ENCODE measurements at regions not wholly inside any gene's neighbourhood (a gene's known extent, or its start where the extent isn't known, plus 50 kb on each side); places are given as distances from the start of the nearest gene placed in this dataset.
"Not testable (repeated sequence)": the region's sequence is repeated elsewhere in the genome, so short reads cannot be mapped to it uniquely, and the experiment has no call there.

DNA sequence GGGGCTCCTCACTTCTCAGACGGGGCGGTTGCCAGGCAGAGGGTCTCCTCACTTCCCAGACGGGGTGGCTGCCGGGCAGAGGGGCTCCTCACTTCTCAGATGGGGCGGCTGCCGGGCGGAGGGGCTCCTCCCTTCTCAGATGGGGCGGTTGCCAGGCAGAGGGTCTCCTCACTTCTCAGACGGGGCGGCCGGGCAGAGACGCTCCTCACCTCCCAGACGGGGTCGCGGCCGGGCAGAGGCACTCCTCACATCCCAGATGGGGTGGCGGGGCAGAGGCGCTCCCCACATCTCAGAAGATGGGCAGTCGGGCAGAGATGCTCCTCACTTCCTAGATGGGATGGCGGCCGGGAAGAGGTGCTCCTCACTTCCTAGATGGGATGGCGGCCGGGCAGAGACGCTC is 148.3 kb downstream of the UTRN start:
- H3K79me2 ChIP-seq (ENCODE audit: control insufficient read depth, insufficient read depth, low read length); H3K9me3 Mint-ChIP-seq (ENCODE audit: insufficient read depth); H3K9ac ChIP-seq (ENCODE audit: low read length); ATAC-seq (ENCODE audit: low read depth); H3K4me2 ChIP-seq (replicated peaks; ENCODE audit: low read depth, low read length, poor library complexity, severe bottlenecking); H3K27me3 ChIP-seq (replicated peaks in 1 of 4; ENCODE audit: control extremely low read depth in 1 of 4, control insufficient read depth in 3 of 4, insufficient read depth in 4 of 4, low read length in 3 of 4); CTCF ChIA-PET; H3K4me1 ChIP-seq (ENCODE audit: control insufficient read depth in 2 of 2, insufficient read depth in 2 of 2, low read length in 2 of 2); H3K27ac Mint-ChIP-seq; H2AFZ ChIP-seq (ENCODE audit: insufficient read depth, low read depth, low read length, poor library complexity, severe bottlenecking); H3K27me3 Mint-ChIP-seq; H3K9me3 ChIP-seq (ENCODE audit: control extremely low read depth in 1 of 3, control insufficient read depth in 2 of 3, insufficient read depth in 1 of 3, low read length in 2 of 3); H3K4me3 Mint-ChIP-seq; POLR2A ChIA-PET; H3K4me3 ChIP-seq (ENCODE audit: control extremely low read depth in 1 of 5, extremely low read depth in 1 of 5, insufficient read depth in 1 of 5, low read depth in 2 of 5, low read length in 4 of 5); DNase-seq; H3K27ac ChIP-seq (ENCODE audit: low read length in 2 of 2); intact Hi-C loops (cut with micrococcal nuclease); H3K4me1 Mint-ChIP-seq: not testable (repeated sequence)
- Histone ChIP-seq H4K20me1 (ENCODE audit: control insufficient read depth, insufficient read depth, low read length, poor library complexity, severe bottlenecking) (peaks cover 11% of the 10 kb centered on the region), H3K36me3 (replicated peaks in 1 of 2; ENCODE audit: control extremely low read depth in 1 of 2, control insufficient read depth in 1 of 2, extremely low read depth in 1 of 2, insufficient read depth in 2 of 2, low read length in 1 of 2) (peaks cover 7 to 66% of the 10 kb centered on the region in 2 experiments)
- WGBS (ENCODE audit: insufficient coverage) = 95% methylated on average over 5 of the region's 24 CpGs

DNA sequence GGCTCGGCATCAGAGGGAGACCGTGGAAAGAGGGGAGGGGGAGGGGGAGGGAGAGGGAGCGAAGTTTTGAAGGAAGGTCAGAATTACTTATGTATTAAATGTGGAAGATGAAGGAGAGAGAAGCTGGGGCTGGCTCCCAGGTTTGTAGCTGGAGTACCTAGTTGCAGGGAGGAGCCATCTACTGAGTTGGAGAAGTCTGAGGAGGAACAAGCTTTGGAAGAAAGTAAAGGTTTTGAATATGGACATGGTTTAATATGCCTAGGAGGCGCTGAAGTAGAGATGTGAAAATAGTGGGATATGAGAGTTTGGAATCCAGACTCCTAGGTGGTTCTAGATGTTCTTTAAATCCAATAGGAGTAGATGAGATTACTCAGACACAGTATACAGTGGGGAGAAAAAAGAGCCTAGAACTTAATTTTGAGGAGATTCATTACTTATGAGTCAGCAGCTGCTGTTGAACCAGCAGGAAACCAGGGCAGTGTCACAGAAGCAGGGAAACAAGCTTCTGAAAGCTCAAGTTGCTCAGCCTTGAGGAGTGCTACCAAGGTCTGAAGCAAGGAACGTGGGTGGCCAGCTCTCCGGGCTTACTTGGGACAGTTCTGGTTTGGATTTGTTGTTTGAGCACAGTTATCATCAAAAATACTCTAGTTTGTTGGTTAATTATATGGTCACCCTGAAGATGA is 149.3 kb downstream of the UTRN start:
- no peaks in the 10 kb centered on the region for H3K27me3 ChIP-seq (replicated peaks in 1 of 4; ENCODE audit: control extremely low read depth in 1 of 4, control insufficient read depth in 3 of 4, insufficient read depth in 4 of 4, low read length in 3 of 4)
- H3K9me3 ChIP-seq (ENCODE audit: control extremely low read depth in 1 of 3, control insufficient read depth in 2 of 3, insufficient read depth in 1 of 3, low read length in 2 of 3) = no peaks in the 10 kb centered on the region
- H3K4me3 ChIP-seq (ENCODE audit: control extremely low read depth in 1 of 5, extremely low read depth in 1 of 5, insufficient read depth in 1 of 5, low read depth in 2 of 5, low read length in 4 of 5) = no peak overlapping the region
- ChIA-PET POLR2A (no interaction called here), CTCF (no interaction called here)
- Mint-ChIP-seq H3K27ac (peak overlapping the region; percentile 1), H3K9me3 (ENCODE audit: insufficient read depth) (no peaks in the 10 kb centered on the region), H3K4me1 (no peaks in the 10 kb centered on the region), H3K27me3 (no peaks in the 10 kb centered on the region), H3K4me3 (no peak overlapping the region)
- no peak overlapping the region for H3K27ac ChIP-seq (ENCODE audit: low read length in 2 of 2)
- no peak overlapping the region for H3K9ac ChIP-seq (ENCODE audit: low read length)
- intact Hi-C loops (cut with micrococcal nuclease) = no loop called here
- WGBS (ENCODE audit: insufficient coverage) = 100% methylated on average over 6 of the region's 6 CpGs
- H3K79me2 ChIP-seq (ENCODE audit: control insufficient read depth, insufficient read depth, low read length) = no peaks in the 10 kb centered on the region
- peaks cover 7 to 65% of the 10 kb centered on the region in 2 experiments for H3K36me3 ChIP-seq (replicated peaks in 1 of 2; ENCODE audit: control extremely low read depth in 1 of 2, control insufficient read depth in 1 of 2, extremely low read depth in 1 of 2, insufficient read depth in 2 of 2, low read length in 1 of 2)
- H3K4me1 ChIP-seq (ENCODE audit: control insufficient read depth in 2 of 2, insufficient read depth in 2 of 2, low read length in 2 of 2) = no peaks in the 10 kb centered on the region
- DNase-seq (no peak), ATAC-seq (ENCODE audit: low read depth) (no peak)
- H3K4me2 ChIP-seq (replicated peaks; ENCODE audit: low read depth, low read length, poor library complexity, severe bottlenecking) = no peak overlapping the region
- no peak overlapping the region for H2AFZ ChIP-seq (ENCODE audit: insufficient read depth, low read depth, low read length, poor library complexity, severe bottlenecking)
- no peak for TF ChIP-seq EZH2 (IDR thresholded peaks at IDR 0.05; ENCODE audit: borderline replicate concordance, insufficient read depth, low read depth, low read length, poor library complexity, severe bottlenecking)
- TF ChIP-seq, protein P1, sequence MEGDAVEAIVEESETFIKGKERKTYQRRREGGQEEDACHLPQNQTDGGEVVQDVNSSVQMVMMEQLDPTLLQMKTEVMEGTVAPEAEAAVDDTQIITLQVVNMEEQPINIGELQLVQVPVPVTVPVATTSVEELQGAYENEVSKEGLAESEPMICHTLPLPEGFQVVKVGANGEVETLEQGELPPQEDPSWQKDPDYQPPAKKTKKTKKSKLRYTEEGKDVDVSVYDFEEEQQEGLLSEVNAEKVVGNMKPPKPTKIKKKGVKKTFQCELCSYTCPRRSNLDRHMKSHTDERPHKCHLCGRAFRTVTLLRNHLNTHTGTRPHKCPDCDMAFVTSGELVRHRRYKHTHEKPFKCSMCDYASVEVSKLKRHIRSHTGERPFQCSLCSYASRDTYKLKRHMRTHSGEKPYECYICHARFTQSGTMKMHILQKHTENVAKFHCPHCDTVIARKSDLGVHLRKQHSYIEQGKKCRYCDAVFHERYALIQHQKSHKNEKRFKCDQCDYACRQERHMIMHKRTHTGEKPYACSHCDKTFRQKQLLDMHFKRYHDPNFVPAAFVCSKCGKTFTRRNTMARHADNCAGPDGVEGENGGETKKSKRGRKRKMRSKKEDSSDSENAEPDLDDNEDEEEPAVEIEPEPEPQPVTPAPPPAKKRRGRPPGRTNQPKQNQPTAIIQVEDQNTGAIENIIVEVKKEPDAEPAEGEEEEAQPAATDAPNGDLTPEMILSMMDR (IDR thresholded peaks at IDR 0.05) = no peak
- H4K20me1 ChIP-seq (ENCODE audit: control insufficient read depth, insufficient read depth, low read length, poor library complexity, severe bottlenecking) = peaks cover 11% of the 10 kb centered on the region
